ENCODE measurements at regions not wholly inside any gene's neighbourhood (a gene's known extent, or its start where the extent isn't known, plus 50 kb on each side); places are given as distances from the start of the nearest gene placed in this dataset.

GRCh38 chr10:45075826-45076380 lies 75.2 kb downstream of the ZNF22 start:
- Histone ChIP-seq H3K27ac (ENCODE audit: poor library complexity, severe bottlenecking) (no peak overlapping the region), H3K27me3 (ENCODE audit: insufficient read depth, poor library complexity, severe bottlenecking) (no peaks in the 10 kb centered on the region), H3K4me1 (ENCODE audit: insufficient read depth, poor library complexity, severe bottlenecking) (no peaks in the 10 kb centered on the region), H3K9me3 (ENCODE audit: severe bottlenecking) (peaks cover 3% of the 10 kb centered on the region), H3K36me3 (ENCODE audit: low read depth) (no peaks in the 10 kb centered on the region), H3K4me3 (ENCODE audit: severe bottlenecking) (no peak overlapping the region)
- TF ChIP-seq CTCF (IDR thresholded peaks at IDR 0.05; ENCODE audit: poor library complexity, severe bottlenecking), result no peak
- ATAC-seq (ENCODE audit: low read depth) (no peak), DNase-seq (ENCODE audit: low spot score) (no peak)

GRCh38 chr10:45076891-45077290 lies 76.2 kb downstream of the ZNF22 start:
- no peak for TF ChIP-seq CTCF (IDR thresholded peaks at IDR 0.05; ENCODE audit: poor library complexity, severe bottlenecking)
- H3K36me3 ChIP-seq (ENCODE audit: low read depth), result no peaks in the 10 kb centered on the region
- no peaks in the 10 kb centered on the region for H3K4me1 ChIP-seq (ENCODE audit: insufficient read depth, poor library complexity, severe bottlenecking)
- H3K9me3 ChIP-seq (ENCODE audit: severe bottlenecking), result no peaks in the 10 kb centered on the region
- H3K4me3 ChIP-seq (ENCODE audit: severe bottlenecking), result no peak overlapping the region
- no peaks in the 10 kb centered on the region for H3K27me3 ChIP-seq (ENCODE audit: insufficient read depth, poor library complexity, severe bottlenecking)
- no peak overlapping the region for H3K27ac ChIP-seq (ENCODE audit: poor library complexity, severe bottlenecking)
- ATAC-seq (ENCODE audit: low read depth) (no peak), DNase-seq (ENCODE audit: low spot score) (no peak)

- no peak for ATAC-seq (ENCODE audit: low read depth)
- TF ChIP-seq CTCF (IDR thresholded peaks at IDR 0.05; ENCODE audit: poor library complexity, severe bottlenecking), result no peak
- no peaks in the 10 kb centered on the region for H3K36me3 ChIP-seq (ENCODE audit: low read depth)
- H3K27ac ChIP-seq (ENCODE audit: poor library complexity, severe bottlenecking), result no peak overlapping the region
- no peaks in the 10 kb centered on the region for H3K27me3 ChIP-seq (ENCODE audit: insufficient read depth, poor library complexity, severe bottlenecking)
- no peak overlapping the region for H3K4me3 ChIP-seq (ENCODE audit: severe bottlenecking)
- H3K9me3 ChIP-seq (ENCODE audit: severe bottlenecking), result no peaks in the 10 kb centered on the region
- no peaks in the 10 kb centered on the region for H3K4me1 ChIP-seq (ENCODE audit: insufficient read depth, poor library complexity, severe bottlenecking)
- DNase-seq (ENCODE audit: low spot score), result no peak
Observed at GRCh38 chr10:45080331-45080730, 79.6 kb downstream of the ZNF22 start.

GRCh38 chr10:45082176-45082575 lies 81.5 kb downstream of the ZNF22 start:
- no peaks in the 10 kb centered on the region for H3K27me3 ChIP-seq (ENCODE audit: insufficient read depth, poor library complexity, severe bottlenecking)
- H3K9me3 ChIP-seq (ENCODE audit: severe bottlenecking), result no peaks in the 10 kb centered on the region
- TF ChIP-seq CTCF (IDR thresholded peaks at IDR 0.05; ENCODE audit: poor library complexity, severe bottlenecking), result no peak
- H3K36me3 ChIP-seq (ENCODE audit: low read depth), result no peaks in the 10 kb centered on the region
- ATAC-seq (ENCODE audit: low read depth) (no peak), DNase-seq (ENCODE audit: low spot score) (no peak)
- no peak overlapping the region for H3K27ac ChIP-seq (ENCODE audit: poor library complexity, severe bottlenecking)
- no peaks in the 10 kb centered on the region for H3K4me1 ChIP-seq (ENCODE audit: insufficient read depth, poor library complexity, severe bottlenecking)
- H3K4me3 ChIP-seq (ENCODE audit: severe bottlenecking), result no peak overlapping the region

GRCh38 chr10:45091968-45092367 lies 91.2 kb downstream of the ZNF22 start:
- TF ChIP-seq CTCF (IDR thresholded peaks at IDR 0.05; ENCODE audit: poor library complexity, severe bottlenecking), result no peak
- ATAC-seq (ENCODE audit: low read depth) (no peak), DNase-seq (ENCODE audit: low spot score) (no peak)
- Histone ChIP-seq H3K36me3 (ENCODE audit: low read depth) (no peaks in the 10 kb centered on the region), H3K4me3 (ENCODE audit: severe bottlenecking) (no peak overlapping the region), H3K27me3 (ENCODE audit: insufficient read depth, poor library complexity, severe bottlenecking) (no peaks in the 10 kb centered on the region), H3K4me1 (ENCODE audit: insufficient read depth, poor library complexity, severe bottlenecking) (no peaks in the 10 kb centered on the region), H3K9me3 (ENCODE audit: severe bottlenecking) (no peaks in the 10 kb centered on the region), H3K27ac (ENCODE audit: poor library complexity, severe bottlenecking) (no peak overlapping the region)
